ENCODE measurements at regions not wholly inside any gene's neighbourhood (a gene's known extent, or its start where the extent isn't known, plus 50 kb on each side); places are given as distances from the start of the nearest gene placed in this dataset.

DNA sequence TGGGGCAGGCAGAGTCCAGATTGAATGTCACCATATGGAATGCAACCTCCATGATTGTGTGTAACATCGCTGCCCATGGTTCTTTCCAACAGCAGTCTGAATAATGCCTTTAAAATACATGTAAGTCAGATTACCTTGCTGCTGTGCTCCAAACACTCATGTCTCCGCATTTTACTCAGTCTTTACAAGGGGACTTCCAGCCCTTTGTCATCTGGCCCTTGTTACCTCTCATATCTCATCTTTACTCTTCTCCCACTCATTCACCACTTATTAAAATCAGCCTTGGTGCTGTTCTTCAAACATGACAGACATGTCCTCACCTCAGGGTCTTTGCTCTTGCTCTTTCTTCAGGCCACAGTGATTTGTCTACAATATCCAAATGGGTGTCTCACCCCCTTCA lies 200.4 kb upstream of the GYPA start:
- intact Hi-C loops (cut with DNase I) = no loop called here
- H3K4me1 ChIP-seq (ENCODE audit: insufficient read depth) = no peaks in the 10 kb centered on the region
- H3K36me3 ChIP-seq = no peaks in the 10 kb centered on the region
- no peaks in the 10 kb centered on the region for H3K27me3 ChIP-seq
- no peak for DNase-seq
- 95 to 99% (median 97%) methylated on average over 2 of the region's 2 CpGs for WGBS, 3 donors
- no peak overlapping the region for H3K27ac ChIP-seq
- no peaks in the 10 kb centered on the region for H3K9me3 ChIP-seq
- TF ChIP-seq, protein P1, sequence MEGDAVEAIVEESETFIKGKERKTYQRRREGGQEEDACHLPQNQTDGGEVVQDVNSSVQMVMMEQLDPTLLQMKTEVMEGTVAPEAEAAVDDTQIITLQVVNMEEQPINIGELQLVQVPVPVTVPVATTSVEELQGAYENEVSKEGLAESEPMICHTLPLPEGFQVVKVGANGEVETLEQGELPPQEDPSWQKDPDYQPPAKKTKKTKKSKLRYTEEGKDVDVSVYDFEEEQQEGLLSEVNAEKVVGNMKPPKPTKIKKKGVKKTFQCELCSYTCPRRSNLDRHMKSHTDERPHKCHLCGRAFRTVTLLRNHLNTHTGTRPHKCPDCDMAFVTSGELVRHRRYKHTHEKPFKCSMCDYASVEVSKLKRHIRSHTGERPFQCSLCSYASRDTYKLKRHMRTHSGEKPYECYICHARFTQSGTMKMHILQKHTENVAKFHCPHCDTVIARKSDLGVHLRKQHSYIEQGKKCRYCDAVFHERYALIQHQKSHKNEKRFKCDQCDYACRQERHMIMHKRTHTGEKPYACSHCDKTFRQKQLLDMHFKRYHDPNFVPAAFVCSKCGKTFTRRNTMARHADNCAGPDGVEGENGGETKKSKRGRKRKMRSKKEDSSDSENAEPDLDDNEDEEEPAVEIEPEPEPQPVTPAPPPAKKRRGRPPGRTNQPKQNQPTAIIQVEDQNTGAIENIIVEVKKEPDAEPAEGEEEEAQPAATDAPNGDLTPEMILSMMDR (IDR thresholded peaks at IDR 0.05) = no peak
- TF ChIP-seq EP300 (IDR thresholded peaks at IDR 0.05) (no peak), POLR2A (IDR thresholded peaks at IDR 0.05) (no peak)
- no peak overlapping the region for H3K4me3 ChIP-seq

DNA sequence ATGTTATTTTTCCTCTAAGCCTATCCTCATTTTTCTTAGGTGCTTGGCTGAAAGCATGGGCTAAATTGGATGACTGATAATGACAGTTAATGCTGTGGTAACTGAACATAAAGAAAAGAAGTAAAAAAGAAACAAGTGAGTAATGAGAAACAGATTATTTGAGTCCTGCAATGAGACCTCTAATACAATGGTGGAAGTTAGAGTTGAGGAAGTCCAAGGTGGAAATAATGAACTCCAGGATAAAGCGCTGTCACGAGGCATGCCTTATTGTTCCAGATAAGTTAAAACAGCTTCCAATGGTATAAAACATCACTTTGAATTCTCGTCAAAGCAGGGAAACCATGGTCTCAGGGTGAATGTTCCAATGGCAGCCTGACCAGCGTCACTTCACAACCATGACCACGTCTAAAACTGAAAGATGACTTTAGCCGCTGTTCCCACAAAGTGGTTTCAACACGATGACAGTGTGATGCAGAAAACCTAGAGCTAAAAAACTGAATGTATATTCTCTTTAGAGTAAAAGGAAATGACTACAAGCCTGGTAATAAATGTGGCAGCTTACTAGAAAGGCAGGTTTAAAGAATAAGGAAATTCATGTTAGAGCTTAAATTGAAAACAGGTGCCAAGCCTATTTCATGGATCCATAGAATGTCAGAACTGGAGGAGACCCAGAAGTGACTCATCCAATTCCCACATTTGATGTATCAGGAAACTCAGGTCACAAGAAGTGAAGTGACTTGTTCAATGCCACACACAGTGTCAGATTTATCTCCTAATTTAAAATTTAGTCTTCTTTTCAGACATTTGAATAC lies 202.6 kb upstream of the GYPA start:
- Histone ChIP-seq H3K4me1 (ENCODE audit: insufficient read depth) (no peaks in the 10 kb centered on the region), H3K4me3 (no peak overlapping the region), H3K27me3 (no peaks in the 10 kb centered on the region), H3K9me3 (no peaks in the 10 kb centered on the region), H3K36me3 (no peaks in the 10 kb centered on the region), H3K27ac (no peak overlapping the region)
- no peak for TF ChIP-seq POLR2A (IDR thresholded peaks at IDR 0.05)
- TF ChIP-seq, protein P1 (IDR thresholded peaks at IDR 0.05) = no peak
- TF ChIP-seq EP300 (IDR thresholded peaks at IDR 0.05) = no peak
- WGBS, 3 donors = 88 to 93% (median 89%) methylated on average over 7 of the region's 7 CpGs
- intact Hi-C loops (cut with DNase I) = no loop called here
- DNase-seq = no peak

DNA sequence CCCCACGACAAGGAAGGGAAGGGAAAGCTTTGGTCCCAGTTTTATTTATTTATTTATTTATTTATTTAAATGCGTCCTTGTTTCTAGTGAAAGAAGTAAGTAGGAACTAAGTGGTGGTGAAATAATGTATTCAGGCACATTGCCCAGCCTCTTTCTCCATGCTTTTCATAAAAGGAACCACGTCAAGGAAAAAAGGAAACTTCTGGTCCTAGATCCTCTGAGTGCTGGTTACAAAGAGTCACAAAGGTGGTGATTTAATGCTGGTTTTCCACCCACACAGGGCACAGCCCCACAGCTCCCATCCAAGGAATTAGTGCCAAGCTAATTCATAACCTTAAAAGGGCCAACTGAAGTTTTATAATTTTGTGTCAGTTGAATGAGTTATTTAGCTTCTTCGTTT lies 206.6 kb upstream of the GYPA start:
- Histone ChIP-seq H3K4me1 (ENCODE audit: insufficient read depth) (no peaks in the 10 kb centered on the region), H3K4me3 (no peak overlapping the region), H3K27me3 (no peaks in the 10 kb centered on the region), H3K27ac (no peak overlapping the region), H3K9me3 (no peaks in the 10 kb centered on the region), H3K36me3 (no peaks in the 10 kb centered on the region)
- TF ChIP-seq, protein P1 (IDR thresholded peaks at IDR 0.05) = no peak
- no peak for TF ChIP-seq EP300 (IDR thresholded peaks at IDR 0.05)
- TF ChIP-seq POLR2A (IDR thresholded peaks at IDR 0.05) = no peak
- intact Hi-C loops (cut with DNase I) = no loop called here
- 81 to 87% (median 87%) methylated on average over 4 of the region's 4 CpGs for WGBS, 3 donors
- DNase-seq = no peak

DNA sequence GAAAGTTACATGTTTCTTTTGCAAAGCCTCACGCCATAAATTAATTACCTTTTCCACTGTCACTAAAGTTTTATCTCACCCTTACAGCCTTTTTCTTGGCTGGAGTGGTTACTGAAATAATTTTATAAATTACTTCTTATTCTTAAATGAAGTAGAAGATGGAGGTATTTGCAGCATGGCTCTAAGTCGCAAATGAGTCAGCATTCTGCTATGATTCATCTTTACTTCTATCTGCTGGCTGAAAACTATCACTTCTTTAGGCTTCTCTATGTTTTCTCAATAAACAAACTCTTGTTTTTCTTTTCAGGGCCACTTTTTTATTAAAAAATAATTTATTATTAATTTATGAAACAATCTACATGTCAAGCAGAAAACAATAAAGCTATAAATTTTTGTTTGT lies 210.2 kb upstream of the GYPA start:
- WGBS, 3 donors = 91 to 96% (median 94%) methylated on average over 2 of the region's 2 CpGs
- Histone ChIP-seq H3K27me3 (no peaks in the 10 kb centered on the region), H3K36me3 (no peaks in the 10 kb centered on the region), H3K27ac (no peak overlapping the region), H3K4me1 (ENCODE audit: insufficient read depth) (no peaks in the 10 kb centered on the region), H3K4me3 (no peak overlapping the region), H3K9me3 (no peaks in the 10 kb centered on the region)
- intact Hi-C loops (cut with DNase I) = no loop called here
- no peak for TF ChIP-seq EP300 (IDR thresholded peaks at IDR 0.05)
- TF ChIP-seq, protein P1 (IDR thresholded peaks at IDR 0.05) = no peak
- no peak for TF ChIP-seq POLR2A (IDR thresholded peaks at IDR 0.05)
- no peak for DNase-seq

Data from ovary (tissue), 7 donors.